ENCODE measurements at regions not wholly inside any gene's neighbourhood (a gene's known extent, or its start where the extent isn't known, plus 50 kb on each side); places are given as distances from the start of the nearest gene placed in this dataset.
"Not testable (repeated sequence)": the region's sequence is repeated elsewhere in the genome, so short reads cannot be mapped to it uniquely, and the experiment has no call there.

DNA sequence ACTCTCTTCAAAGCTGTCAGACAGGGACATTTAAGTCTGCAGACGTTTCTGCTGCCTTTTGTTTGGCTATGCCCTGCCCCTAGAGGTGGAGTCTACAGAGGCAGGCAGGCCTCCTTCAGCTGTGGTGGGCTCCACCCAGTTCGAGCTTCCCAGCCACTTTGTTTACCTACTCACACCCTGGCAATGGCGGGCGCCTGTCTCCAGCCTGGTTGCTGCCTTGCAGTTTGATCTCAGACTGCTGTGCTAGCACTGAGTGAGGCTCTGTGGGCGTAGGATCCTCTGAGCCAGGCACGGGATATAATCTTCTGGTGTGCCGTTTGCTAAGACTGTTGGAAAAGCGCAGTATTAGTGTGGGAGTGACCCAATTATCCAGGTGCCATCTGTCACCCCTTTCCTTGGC is 499.8 kb upstream of the IZUMO3 start:
- not testable (repeated sequence) for DNase-seq (ENCODE audit: low spot score)

- no peak for DNase-seq (ENCODE audit: low spot score)
Measured at GRCh38 chr9:25029743-25030142, 484.0 kb upstream of the IZUMO3 start.

DNA sequence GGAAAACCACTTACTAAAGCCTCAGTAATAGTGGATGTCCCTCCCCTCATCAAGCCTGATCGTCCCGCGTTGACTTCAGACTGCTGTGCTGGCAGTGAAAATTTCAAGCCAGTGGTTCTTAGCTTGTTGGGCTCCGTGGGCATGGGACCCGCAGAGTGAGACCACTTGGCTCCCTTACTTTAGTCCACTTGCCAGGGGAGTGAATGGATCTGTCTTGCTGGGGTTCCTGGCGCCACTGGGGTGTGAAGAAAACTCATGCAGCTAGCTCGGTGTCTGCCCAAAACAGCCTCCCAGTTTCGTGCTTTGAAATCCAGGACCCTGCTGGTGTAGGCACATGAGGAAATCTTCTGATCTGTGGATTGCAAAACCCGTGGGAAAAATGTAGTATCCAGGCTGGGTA is 480.0 kb upstream of the IZUMO3 start:
- no peak for DNase-seq (ENCODE audit: low spot score)

GRCh38 chr9:25025156-25025555 is 479.5 kb upstream of the IZUMO3 start:
- DNase-seq (ENCODE audit: low spot score) = no peak

- DNase-seq (ENCODE audit: low spot score) = no peak
Measured at GRCh38 chr9:25017779-25018178, 472.1 kb upstream of the IZUMO3 start.

- no peak for DNase-seq (ENCODE audit: low spot score)
Measured at GRCh38 chr9:25010027-25010662, 464.4 kb upstream of the IZUMO3 start.

GRCh38 chr9:25003686-25004085 is 458.0 kb upstream of the IZUMO3 start:
- DNase-seq (ENCODE audit: low spot score) = peak; percentile 2

- DNase-seq (ENCODE audit: low spot score) = no peak
Measured at GRCh38 chr9:24986331-24986730, 440.6 kb upstream of the IZUMO3 start.

DNA sequence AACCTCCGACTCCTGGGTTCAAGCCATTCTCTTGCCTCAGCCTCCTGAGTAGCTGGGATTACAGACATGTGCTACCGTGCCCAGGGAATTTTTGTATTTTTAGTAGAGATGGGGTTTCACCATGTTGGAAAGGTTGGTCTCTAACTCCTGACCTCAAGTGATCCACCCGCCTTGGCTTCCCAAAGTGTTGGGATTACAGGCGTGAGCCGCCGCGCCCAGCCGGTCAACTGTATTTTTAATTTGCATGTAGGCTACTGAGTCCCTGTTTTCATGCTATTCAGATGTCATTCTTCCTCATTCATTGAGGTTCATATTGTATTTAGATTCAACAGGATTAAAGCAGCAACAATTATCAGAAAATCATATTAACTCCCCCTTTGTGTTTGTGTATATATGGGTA is 425.1 kb upstream of the IZUMO3 start:
- DNase-seq (ENCODE audit: low spot score) = not testable (repeated sequence)

GRCh38 chr9:24961762-24962161 is 416.1 kb upstream of the IZUMO3 start:
- DNase-seq (ENCODE audit: low spot score) = no peak

DNA sequence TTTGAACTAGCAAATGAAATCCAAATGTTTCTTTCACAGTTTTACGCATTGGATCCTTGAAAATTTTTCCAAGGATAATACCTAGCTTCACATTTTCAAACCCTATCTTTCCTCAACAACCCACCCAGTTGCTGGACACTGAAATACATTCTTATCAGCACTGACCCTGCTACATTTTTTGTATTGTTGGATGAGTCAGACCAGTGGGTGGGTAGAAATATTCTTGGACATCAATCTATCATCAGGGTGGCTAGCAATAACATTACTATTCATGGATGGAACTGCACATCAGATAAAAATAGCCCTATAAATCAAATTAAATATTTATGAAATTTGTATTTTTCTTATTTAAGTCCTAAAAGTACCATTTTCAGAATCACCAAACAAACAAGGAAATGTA is 407.4 kb upstream of the IZUMO3 start:
- no peak for DNase-seq (ENCODE audit: low spot score)

- DNase-seq (ENCODE audit: low spot score) = no peak
Measured at GRCh38 chr9:24939109-24939850, 393.6 kb upstream of the IZUMO3 start.

- DNase-seq (ENCODE audit: low spot score) = no peak
Measured at GRCh38 chr9:24936117-24936516, 390.4 kb upstream of the IZUMO3 start.

- DNase-seq (ENCODE audit: low spot score) = peak; percentile 47
Measured at GRCh38 chr9:24932785-24933184, 387.1 kb upstream of the IZUMO3 start.

DNA sequence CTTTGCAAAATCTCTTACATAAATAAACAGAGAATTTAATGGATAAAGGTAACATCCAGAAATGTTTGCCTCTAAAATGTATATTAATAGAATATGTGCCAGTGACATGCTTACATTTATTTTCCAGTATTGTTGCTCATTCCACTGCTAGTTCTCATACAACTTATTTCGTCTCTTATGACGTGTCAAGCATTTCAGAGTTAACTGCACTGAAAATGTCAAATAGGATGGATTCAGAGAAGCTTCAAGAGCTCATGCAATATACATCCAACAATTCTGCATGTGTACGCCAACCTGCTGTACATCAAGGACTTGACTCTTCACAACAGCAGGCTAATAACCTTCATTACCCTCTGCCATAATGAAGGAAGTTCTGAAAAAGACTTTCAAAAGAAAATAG is 386.2 kb upstream of the IZUMO3 start:
- no peak for DNase-seq (ENCODE audit: low spot score)

GRCh38 chr9:24912767-24913166 is 367.1 kb upstream of the IZUMO3 start:
- DNase-seq (ENCODE audit: low spot score) = no peak

DNA sequence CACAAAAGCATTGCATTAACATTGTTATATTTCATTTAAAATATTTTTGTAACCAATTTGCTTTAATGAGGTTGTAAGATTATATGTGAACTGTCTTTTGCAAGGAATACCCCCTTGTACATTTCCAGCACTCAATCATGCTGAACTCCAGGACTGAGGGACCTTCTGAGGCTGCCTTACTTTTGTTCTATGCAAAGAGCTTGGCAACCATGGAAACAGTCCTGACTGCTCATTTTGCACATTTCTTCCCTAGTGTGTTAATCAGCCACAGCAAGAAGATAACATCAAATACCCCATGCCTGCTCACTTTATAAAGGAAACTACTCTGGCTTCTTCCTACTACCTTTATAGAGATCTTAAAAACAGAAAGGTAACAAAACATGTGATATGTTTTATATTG is 355.6 kb upstream of the IZUMO3 start:
- no peak for DNase-seq (ENCODE audit: low spot score)

GRCh38 chr9:24900179-24900578 is 354.5 kb upstream of the IZUMO3 start:
- DNase-seq (ENCODE audit: low spot score) = no peak

DNA sequence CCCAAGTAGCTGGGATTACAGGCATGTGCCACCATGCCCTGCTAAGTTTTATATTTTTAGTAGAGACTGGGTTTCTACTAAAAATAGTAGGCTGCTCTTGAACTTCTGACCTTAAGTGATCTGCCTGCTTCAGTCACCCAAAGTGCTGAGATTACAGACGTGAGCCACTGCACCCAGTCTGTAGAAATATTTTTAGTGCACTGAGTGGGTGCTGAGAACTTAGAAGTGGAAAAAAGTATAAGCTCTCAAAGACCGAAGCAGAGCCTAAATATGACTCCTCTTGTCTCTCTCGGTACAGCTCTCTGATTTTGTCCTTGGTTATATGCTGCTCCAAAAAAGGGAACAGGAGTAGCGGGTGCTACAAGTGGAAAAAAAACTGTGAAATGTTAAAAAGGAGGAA is 353.8 kb upstream of the IZUMO3 start:
- no peak for DNase-seq (ENCODE audit: low spot score)

- no peak for DNase-seq (ENCODE audit: low spot score)
Measured at GRCh38 chr9:24897826-24898225, 352.1 kb upstream of the IZUMO3 start.

- DNase-seq (ENCODE audit: low spot score) = no peak
Measured at GRCh38 chr9:24881361-24881760, 335.7 kb upstream of the IZUMO3 start.

DNA sequence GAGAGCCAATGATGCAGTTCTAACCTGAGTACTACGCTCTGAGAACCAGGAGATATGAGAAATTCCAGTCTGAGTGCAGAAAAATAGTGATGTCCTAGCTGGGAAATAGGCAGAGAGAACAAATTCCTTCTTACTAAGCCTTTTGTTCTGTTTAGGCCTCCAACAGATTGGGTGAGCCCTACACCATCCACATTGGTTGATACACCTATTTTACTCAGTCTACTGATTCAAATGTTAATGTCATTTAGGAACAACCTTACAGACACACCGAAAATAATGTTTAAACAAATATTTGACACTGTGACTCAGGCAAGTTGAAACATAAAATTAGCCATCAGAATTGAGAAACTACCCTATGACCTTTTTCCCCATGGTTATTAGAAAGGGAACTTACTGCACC is 333.9 kb upstream of the IZUMO3 start:
- no peak for DNase-seq (ENCODE audit: low spot score)

DNA sequence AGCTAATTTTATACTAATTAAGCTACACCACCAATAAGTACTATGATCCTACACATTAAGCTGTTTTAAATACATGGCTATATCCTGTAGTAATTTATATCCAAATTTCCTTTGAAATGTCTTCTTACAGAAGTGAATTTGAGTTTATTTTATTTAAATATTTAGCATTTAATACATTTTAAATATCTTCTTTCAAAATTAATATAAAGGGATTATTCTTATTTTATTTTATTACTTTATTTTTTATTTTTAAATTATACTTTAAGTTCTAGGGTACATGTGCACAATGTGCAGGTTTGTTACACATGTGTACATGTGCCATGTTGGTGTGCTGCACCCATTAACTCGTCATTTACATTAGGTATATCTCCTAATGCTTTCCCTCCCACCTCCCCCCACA is 310.9 kb upstream of the IZUMO3 start:
- not testable (repeated sequence) for DNase-seq (ENCODE audit: low spot score)

All from NAMALWA (cell line).